ENCODE measurements at regions not wholly inside any gene's neighbourhood (a gene's known extent, or its start where the extent isn't known, plus 50 kb on each side); places are given as distances from the start of the nearest gene placed in this dataset.
"Not testable (repeated sequence)": the region's sequence is repeated elsewhere in the genome, so short reads cannot be mapped to it uniquely, and the experiment has no call there.

DNA sequence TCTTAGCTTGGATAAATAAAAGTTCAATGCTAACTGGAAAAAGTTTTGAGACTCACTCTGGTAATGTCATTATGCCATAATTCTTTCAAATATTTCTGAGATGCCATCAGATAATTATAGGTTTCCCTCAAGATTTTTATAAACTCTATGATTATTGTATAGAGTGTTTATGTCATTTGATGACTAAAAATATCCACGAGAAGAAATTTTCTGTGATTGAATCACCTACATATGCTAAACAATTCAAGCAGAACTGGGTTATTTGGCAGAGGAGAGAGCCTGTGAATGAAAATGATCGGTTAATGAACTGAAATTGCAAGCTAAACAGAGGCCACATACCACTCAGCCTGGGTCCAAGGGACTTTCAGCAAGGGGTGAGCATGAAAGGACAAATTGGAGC, 92.6 kb upstream of the TSC22D1 start:
- no peak for DNase-seq (ENCODE audit: low read depth in 1 of 2, low spot score in 1 of 2)

- DNase-seq (ENCODE audit: low read depth in 1 of 2, low spot score in 1 of 2): no peak
Measured at GRCh38 chr13:44667943-44668342, 91.8 kb upstream of the TSC22D1 start.

- not testable (repeated sequence) for DNase-seq (ENCODE audit: low read depth in 1 of 2, low spot score in 1 of 2)
Measured at GRCh38 chr13:44666538-44666937, 90.4 kb upstream of the TSC22D1 start.

DNA sequence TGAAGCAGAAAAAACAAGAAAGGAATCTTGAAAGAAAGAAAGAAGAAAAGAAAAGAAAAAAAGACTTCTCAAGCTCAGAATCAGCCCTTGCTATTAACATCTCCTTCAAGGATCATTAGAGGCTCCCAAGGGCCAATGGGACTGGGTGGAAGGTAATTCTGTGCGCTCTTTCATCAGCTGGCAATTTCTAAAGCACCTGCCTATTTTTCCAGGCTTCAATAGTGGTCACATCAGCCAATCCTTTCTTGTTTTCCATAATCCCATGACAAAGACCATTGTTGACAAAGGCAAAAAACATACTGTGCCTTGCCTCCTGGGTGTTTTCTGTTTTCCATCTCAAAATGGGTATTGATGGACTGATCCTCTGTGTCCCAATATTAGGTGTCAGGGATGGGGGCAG, 88.2 kb upstream of the TSC22D1 start:
- DNase-seq (ENCODE audit: low read depth in 1 of 2, low spot score in 1 of 2): no peak

GRCh38 chr13:44662515-44662914, 86.4 kb upstream of the TSC22D1 start:
- no peak for DNase-seq (ENCODE audit: low read depth in 1 of 2, low spot score in 1 of 2)

- no peak for DNase-seq (ENCODE audit: low read depth in 1 of 2, low spot score in 1 of 2)
Measured at GRCh38 chr13:44661936-44662335, 85.8 kb upstream of the TSC22D1 start.

- DNase-seq (ENCODE audit: low read depth in 1 of 2, low spot score in 1 of 2): no peak
Measured at GRCh38 chr13:44660050-44660449, 83.9 kb upstream of the TSC22D1 start.

DNA sequence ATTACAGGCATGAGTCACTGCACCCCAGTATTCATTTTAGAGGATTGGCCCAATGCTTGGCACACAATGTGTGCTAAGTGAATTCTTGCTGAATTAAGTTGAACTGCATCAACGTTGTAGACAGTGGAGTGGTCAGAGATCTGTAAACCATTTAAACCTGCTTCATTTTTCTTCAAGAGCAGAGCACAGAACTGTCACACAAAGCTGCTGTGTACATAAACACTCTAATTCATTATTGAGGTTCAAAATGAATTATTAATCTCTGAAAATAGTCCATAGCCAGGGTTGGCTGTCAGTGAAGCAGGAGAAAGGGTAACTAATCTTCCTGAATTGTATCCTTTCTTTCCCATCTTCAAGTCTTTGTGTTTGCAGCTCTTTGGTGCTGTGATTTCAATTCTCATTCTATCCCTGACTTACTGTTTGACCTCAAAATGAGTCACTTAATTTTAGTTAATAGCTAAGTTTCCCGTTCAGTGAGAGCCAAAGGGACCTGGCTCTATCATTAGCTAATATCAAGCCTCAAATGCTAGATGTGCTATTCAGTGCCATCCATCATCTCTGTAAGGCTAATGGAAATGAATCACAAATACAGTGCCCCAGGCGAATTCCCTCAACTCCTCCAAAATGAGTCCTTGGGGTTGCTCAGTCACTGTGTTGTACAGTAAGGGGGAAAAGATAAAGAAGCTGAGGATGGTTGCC, 77.0 kb upstream of the TSC22D1 start:
- no peak for DNase-seq (ENCODE audit: low read depth in 1 of 2, low spot score in 1 of 2)

GRCh38 chr13:44652168-44652567, 76.0 kb upstream of the TSC22D1 start:
- no peak for DNase-seq (ENCODE audit: low read depth in 1 of 2, low spot score in 1 of 2)

GRCh38 chr13:44651724-44652123, 75.6 kb upstream of the TSC22D1 start:
- no peak for DNase-seq (ENCODE audit: low read depth in 1 of 2, low spot score in 1 of 2)

GRCh38 chr13:44651209-44651608, 75.1 kb upstream of the TSC22D1 start:
- DNase-seq (ENCODE audit: low read depth in 1 of 2, low spot score in 1 of 2): no peak

- no peak for DNase-seq (ENCODE audit: low read depth in 1 of 2, low spot score in 1 of 2)
Measured at GRCh38 chr13:44649834-44650233, 73.7 kb upstream of the TSC22D1 start.

- no peak for DNase-seq (ENCODE audit: low read depth in 1 of 2, low spot score in 1 of 2)
Measured at GRCh38 chr13:44649104-44649428, 72.9 kb upstream of the TSC22D1 start.

DNA sequence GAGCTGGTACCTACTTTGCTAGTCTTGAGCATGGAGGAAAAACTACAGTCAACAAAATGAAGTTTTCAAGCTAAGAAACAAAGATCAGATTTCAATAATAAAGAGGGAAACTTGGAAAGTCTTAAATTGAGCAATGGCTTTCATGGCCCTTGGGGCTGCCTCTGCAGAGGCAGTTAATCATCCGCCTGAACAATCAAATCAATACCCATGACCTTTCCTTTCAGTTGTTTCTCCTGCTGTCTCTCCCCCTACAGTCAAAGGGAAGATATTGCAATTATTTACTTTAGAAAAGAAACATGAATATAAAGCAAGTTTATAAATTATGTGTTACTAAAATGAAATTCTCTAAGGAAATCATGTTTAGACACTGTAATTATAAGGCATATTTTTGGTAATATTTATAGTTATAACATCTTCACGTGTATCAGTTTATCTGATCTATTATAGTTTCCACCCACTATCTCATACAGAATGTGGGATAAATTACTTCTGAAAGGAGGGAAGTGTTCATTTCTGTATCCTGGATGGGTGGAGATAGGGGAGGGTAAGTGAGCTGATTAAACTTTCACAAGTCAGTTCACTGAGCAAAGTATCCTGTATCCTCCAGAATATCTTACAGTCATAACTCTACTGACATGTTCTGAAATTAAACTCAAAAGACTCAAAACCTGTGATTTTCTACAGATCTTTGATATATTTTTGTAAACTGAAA, 72.4 kb upstream of the TSC22D1 start:
- DNase-seq (ENCODE audit: low read depth in 1 of 2, low spot score in 1 of 2): no peak

GRCh38 chr13:44647560-44647959, 71.4 kb upstream of the TSC22D1 start:
- DNase-seq (ENCODE audit: low read depth in 1 of 2, low spot score in 1 of 2): not testable (repeated sequence)

DNA sequence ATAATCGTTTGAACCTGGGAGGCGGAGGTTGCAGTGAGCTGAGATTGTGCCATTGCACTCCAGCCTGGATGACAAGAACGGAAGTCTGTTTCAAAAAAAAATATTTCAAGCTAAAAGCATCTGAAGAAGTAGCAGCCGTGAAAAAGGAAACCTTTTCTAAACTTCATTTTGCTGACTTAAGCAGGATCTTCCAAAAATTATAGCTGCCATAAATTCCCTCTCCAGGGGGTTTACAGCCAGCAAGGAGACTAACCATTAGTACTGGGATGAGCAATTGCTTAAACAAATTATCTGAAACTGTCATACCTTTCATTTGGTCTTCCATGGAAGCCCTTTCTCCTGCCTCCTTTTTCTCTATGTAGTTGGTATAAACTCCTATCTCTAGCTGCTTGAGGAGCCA, 69.9 kb upstream of the TSC22D1 start:
- DNase-seq (ENCODE audit: low read depth in 1 of 2, low spot score in 1 of 2): no peak

GRCh38 chr13:44643256-44643655, 67.1 kb upstream of the TSC22D1 start:
- DNase-seq (ENCODE audit: low read depth in 1 of 2, low spot score in 1 of 2): no peak

- no peak for DNase-seq (ENCODE audit: low read depth in 1 of 2, low spot score in 1 of 2)
Measured at GRCh38 chr13:44637581-44637980, 61.5 kb upstream of the TSC22D1 start.

GRCh38 chr13:44629465-44630183, 53.5 kb upstream of the TSC22D1 start:
- no peak for DNase-seq (ENCODE audit: low read depth in 1 of 2, low spot score in 1 of 2)

GRCh38 chr13:44628826-44629225, 52.7 kb upstream of the TSC22D1 start:
- DNase-seq (ENCODE audit: low read depth in 1 of 2, low spot score in 1 of 2): not testable (repeated sequence)

- no peak for DNase-seq (ENCODE audit: low read depth in 1 of 2, low spot score in 1 of 2)
Measured at GRCh38 chr13:44627441-44627840, 51.3 kb upstream of the TSC22D1 start.

- DNase-seq (ENCODE audit: low read depth in 1 of 2, low spot score in 1 of 2): no peak
Measured at GRCh38 chr13:44626176-44626575, 50.0 kb upstream of the TSC22D1 start.
